ENCODE measurements at regions not wholly inside any gene's neighbourhood (a gene's known extent, or its start where the extent isn't known, plus 50 kb on each side); places are given as distances from the start of the nearest gene placed in this dataset.

DNA sequence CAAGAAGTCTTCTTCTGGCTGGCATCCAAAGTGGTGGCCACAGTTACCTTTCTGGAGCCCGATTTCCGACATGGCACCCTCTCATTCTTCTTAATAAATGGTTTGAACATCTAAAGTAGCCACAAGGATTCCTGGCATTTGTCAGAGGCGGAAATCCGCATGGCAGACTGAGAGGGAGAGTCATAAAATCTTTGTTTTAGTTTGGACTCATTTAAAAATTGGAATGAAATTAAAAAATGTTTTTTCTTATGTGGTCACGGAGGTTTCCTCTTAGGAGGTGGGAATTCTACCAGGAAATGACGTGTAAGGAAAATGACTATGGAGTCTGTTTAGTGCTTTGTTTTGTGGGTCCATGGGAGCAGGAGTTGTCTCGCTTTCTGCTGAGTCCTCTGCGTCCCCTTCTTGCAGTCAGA lies 133.0 kb upstream of the PTCH1 start:
- TF ChIP-seq, protein P1, sequence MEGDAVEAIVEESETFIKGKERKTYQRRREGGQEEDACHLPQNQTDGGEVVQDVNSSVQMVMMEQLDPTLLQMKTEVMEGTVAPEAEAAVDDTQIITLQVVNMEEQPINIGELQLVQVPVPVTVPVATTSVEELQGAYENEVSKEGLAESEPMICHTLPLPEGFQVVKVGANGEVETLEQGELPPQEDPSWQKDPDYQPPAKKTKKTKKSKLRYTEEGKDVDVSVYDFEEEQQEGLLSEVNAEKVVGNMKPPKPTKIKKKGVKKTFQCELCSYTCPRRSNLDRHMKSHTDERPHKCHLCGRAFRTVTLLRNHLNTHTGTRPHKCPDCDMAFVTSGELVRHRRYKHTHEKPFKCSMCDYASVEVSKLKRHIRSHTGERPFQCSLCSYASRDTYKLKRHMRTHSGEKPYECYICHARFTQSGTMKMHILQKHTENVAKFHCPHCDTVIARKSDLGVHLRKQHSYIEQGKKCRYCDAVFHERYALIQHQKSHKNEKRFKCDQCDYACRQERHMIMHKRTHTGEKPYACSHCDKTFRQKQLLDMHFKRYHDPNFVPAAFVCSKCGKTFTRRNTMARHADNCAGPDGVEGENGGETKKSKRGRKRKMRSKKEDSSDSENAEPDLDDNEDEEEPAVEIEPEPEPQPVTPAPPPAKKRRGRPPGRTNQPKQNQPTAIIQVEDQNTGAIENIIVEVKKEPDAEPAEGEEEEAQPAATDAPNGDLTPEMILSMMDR (conservative IDR thresholded peaks at IDR 0.05) = no peak
- no peak for TF ChIP-seq ZFX (IDR thresholded peaks at IDR 0.05)

All from C4-2B (cell line).